Bronchial epithelial cell (primary cell): ENCODE measurements at regions not wholly inside any gene's neighbourhood (a gene's known extent, or its start where the extent isn't known, plus 50 kb on each side); places are given as distances from the start of the nearest gene placed in this dataset.

ENCODE experiments used
- DNase-seq: peaks from one replicate; pipeline ENCODE4 v3.0.0-alpha.2; 2010; ENCODE audit warnings: low read depth
- FAIRE-seq: peaks from 2 replicates; lab custom pipeline; 2011; peaks lifted over from hg19 to GRCh38; lab: Jason Lieb, UNC
- H3K27me3 ChIP-seq: 2 replicates; pipeline ENCODE4 v1.5.1; 2011; ENCODE audit warnings: low read length; ENCODE audit not compliant: control insufficient read depth, insufficient read depth
- H3K36me3 ChIP-seq: 2 replicates; pipeline ENCODE4 v1.5.1; 2011; ENCODE audit warnings: low read length; ENCODE audit not compliant: control insufficient read depth, insufficient read depth
- H3K4me3 ChIP-seq: 2 replicates; pipeline ENCODE4 v1.5.1; 2011; ENCODE audit warnings: mild to moderate bottlenecking, low read depth, low read length, control low read depth
- TF ChIP-seq, protein P1 (sequence below): IDR thresholded peaks from 2 replicates; pipeline ENCODE4 v1.5.1; 2011; ENCODE audit warnings: mild to moderate bottlenecking, moderate library complexity, low read length, control low read depth, inconsistent platforms; ENCODE audit not compliant: insufficient read depth, severe bottlenecking

DNA sequence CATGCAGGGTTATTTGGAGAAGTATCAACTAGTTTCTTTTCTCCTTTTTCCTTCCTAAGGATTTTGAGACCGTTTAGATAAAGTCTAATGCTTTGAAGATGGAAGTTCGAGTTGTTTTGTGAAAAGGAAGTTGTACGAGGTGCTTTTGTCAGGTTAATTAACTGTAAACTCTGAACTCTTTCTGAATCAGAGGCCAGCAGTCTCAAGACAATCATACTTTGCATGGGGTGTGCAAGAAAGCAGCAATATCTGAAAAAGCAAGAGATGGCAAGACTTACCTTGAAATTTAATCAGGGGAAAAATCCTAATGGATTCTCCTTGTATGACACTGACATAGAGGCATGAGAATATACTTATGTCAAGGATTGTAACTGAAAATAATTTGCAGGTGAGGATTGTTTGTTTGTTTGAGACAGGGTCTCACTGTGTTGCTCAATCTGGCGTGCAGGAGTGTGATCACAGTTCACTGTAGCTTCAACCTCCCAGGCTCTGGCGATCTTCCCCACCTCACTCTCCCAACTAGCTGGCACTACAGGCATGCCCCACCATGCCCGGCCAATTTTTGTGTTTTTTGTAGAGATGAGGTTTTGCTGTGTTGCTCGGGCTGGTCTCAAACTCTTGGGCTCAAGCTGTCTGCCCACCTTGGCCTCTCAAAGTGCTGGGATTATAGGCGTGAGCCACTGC, 170.2 kb upstream of the HMGA2 start:
- H3K27me3 ChIP-seq, result no peaks in the 10 kb centered on the region
- TF ChIP-seq, protein P1, sequence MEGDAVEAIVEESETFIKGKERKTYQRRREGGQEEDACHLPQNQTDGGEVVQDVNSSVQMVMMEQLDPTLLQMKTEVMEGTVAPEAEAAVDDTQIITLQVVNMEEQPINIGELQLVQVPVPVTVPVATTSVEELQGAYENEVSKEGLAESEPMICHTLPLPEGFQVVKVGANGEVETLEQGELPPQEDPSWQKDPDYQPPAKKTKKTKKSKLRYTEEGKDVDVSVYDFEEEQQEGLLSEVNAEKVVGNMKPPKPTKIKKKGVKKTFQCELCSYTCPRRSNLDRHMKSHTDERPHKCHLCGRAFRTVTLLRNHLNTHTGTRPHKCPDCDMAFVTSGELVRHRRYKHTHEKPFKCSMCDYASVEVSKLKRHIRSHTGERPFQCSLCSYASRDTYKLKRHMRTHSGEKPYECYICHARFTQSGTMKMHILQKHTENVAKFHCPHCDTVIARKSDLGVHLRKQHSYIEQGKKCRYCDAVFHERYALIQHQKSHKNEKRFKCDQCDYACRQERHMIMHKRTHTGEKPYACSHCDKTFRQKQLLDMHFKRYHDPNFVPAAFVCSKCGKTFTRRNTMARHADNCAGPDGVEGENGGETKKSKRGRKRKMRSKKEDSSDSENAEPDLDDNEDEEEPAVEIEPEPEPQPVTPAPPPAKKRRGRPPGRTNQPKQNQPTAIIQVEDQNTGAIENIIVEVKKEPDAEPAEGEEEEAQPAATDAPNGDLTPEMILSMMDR, result no peak
- FAIRE-seq, result no peak
- DNase-seq, result no peak
- H3K4me3 ChIP-seq, result no peak overlapping the region
- H3K36me3 ChIP-seq, result no peaks in the 10 kb centered on the region

DNA sequence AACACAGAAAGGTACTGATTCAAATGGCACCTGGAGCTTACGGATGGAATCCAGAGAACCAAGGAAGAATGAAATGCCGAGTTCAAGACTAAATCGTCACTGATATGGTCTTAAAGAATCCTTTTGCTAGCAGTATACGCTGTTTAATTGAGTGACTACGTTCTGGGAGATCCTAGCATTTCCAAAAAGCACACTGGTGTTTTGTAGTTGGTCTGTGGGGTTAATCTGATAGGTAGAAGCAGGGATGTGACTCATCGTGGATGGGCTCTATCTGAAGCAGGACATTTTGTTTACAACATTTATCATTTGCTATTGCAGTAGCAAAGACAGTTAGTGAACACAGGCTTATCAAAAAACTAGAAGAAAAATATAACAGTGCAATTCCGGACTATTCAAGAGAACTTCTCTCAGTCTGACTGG, 169.2 kb upstream of the HMGA2 start:
- no peak overlapping the region for H3K4me3 ChIP-seq
- FAIRE-seq (no peak), DNase-seq (no peak)
- H3K27me3 ChIP-seq, result no peaks in the 10 kb centered on the region
- no peaks in the 10 kb centered on the region for H3K36me3 ChIP-seq
- TF ChIP-seq, protein P1, result no peak

DNA sequence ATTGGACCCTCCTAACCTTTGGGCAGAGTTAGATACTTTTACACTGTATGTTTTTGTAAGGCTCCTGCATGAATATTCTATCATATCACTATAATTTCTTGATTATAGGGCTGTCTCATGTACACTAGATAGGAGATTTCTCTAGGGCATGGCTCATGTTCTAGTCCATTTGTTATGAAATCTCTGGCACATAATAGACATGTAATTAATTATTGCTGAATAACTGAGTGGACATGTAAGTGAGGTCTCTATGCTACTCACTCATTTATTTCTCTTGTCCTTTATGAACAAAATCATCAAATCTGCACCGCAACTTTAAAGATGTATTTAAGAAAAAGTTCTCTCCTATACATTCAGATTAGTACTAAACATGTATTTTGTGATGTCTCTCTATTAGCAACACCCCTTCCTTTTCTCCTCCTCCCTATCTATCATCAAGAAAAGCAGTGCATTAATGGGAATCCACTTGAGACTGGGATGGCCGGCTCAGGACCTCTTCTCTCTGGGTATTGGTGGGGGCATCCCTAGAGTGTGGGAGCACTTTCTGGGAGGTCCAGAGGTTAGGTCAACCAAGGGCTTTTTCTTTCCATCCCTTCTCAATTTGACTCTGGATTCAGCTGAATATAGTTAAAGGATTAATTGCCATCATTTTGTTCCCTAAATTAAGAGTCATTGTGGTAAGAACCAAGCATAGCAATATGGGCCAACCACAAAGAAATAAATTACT, 168.0 kb upstream of the HMGA2 start:
- FAIRE-seq (no peak), DNase-seq (peak; percentile 49)
- TF ChIP-seq, protein P1, result no peak
- Histone ChIP-seq H3K27me3 (no peaks in the 10 kb centered on the region), H3K36me3 (no peaks in the 10 kb centered on the region), H3K4me3 (no peak overlapping the region)

GRCh38 chr12:65656891-65657351, 167.4 kb upstream of the HMGA2 start:
- Histone ChIP-seq H3K36me3 (no peaks in the 10 kb centered on the region), H3K4me3 (no peak overlapping the region), H3K27me3 (no peaks in the 10 kb centered on the region)
- TF ChIP-seq, protein P1, result no peak
- FAIRE-seq (no peak), DNase-seq (peak; percentile 99)

- Histone ChIP-seq H3K36me3 (no peaks in the 10 kb centered on the region), H3K4me3 (no peak overlapping the region), H3K27me3 (no peaks in the 10 kb centered on the region)
- DNase-seq, result no peak
- TF ChIP-seq, protein P1, result no peak
- no peak for FAIRE-seq
Measured at GRCh38 chr12:65657635-65658034, 166.6 kb upstream of the HMGA2 start.
